ENCODE measurements at regions not wholly inside any gene's neighbourhood (a gene's known extent, or its start where the extent isn't known, plus 50 kb on each side); places are given as distances from the start of the nearest gene placed in this dataset.
"Not testable (repeated sequence)": the region's sequence is repeated elsewhere in the genome, so short reads cannot be mapped to it uniquely, and the experiment has no call there.

GRCh38 chr3:75300606-75301005 lies 363.5 kb upstream of the FRG2C start:
- H3K9me2 ChIP-seq (ENCODE audit: insufficient read depth): no peaks in the 10 kb centered on the region
- H3K27ac ChIP-seq (ENCODE audit: low read depth, low read length): no peak overlapping the region
- no peaks in the 10 kb centered on the region for H3K36me3 ChIP-seq (ENCODE audit: control insufficient read depth in 1 of 2, insufficient read depth in 2 of 2, low read length in 2 of 2)
- intact Hi-C loops (cut with micrococcal nuclease): no loop called here
- CTCF ChIA-PET: no interaction called here
- no peak overlapping the region for H3K9ac ChIP-seq (ENCODE audit: low read length)
- DNase-seq (ENCODE audit: low read depth, low spot score) (no peak), ATAC-seq (no peak)
- no peak overlapping the region for H3K4me2 ChIP-seq (ENCODE audit: low read length)
- no peaks in the 10 kb centered on the region for H3K9me3 ChIP-seq (ENCODE audit: control insufficient read depth in 1 of 2, insufficient read depth in 1 of 2, low read depth in 1 of 2, low read length in 2 of 2)
- H3K4me3 ChIP-seq (replicated peaks in 1 of 2; ENCODE audit: low read depth in 1 of 2, low read length in 2 of 2): no peak overlapping the region
- BruUV-seq (replicated peaks): no TSS peak
- no peak overlapping the region for H2AFZ ChIP-seq (ENCODE audit: low read depth, low read length, poor library complexity, severe bottlenecking)
- H3K4me1 ChIP-seq (ENCODE audit: control insufficient read depth in 1 of 2, insufficient read depth in 2 of 2, low read length in 2 of 2): no peaks in the 10 kb centered on the region
- POLR2A ChIA-PET: no interaction called here
- no peaks in the 10 kb centered on the region for H4K20me1 ChIP-seq (ENCODE audit: insufficient read depth)
- 0 out of 2 replicates have a peak, but pooled peaks cover 19% of the 10 kb centered on the region for H3K27me3 ChIP-seq (ENCODE audit: insufficient read depth, low read length)
- no peak for TF ChIP-seq JUND (IDR thresholded peaks at IDR 0.05)
- TF ChIP-seq SP1 (IDR thresholded peaks at IDR 0.05; ENCODE audit: low read depth): no peak
- TF ChIP-seq SRF (IDR thresholded peaks at IDR 0.05; ENCODE audit: low read depth): no peak
- no peak for TF ChIP-seq CEBPB (IDR thresholded peaks at IDR 0.05; ENCODE audit: low read depth)
- H3K79me2 ChIP-seq (ENCODE audit: insufficient read depth, low read length): no peaks in the 10 kb centered on the region
- RAD21 ChIA-PET (ENCODE audit: low non-redundant PET in 1 of 2, low total read pairs in 2 of 2, uncharacterized antibody in 2 of 2, unreplicated experiment in 2 of 2): no interaction called here

GRCh38 chr3:75301050-75301449 lies 363.1 kb upstream of the FRG2C start:
- DNase-seq (ENCODE audit: low read depth, low spot score); BruUV-seq (replicated peaks); POLR2A ChIA-PET; H2AFZ ChIP-seq (ENCODE audit: low read depth, low read length, poor library complexity, severe bottlenecking); H3K27ac ChIP-seq (ENCODE audit: low read depth, low read length); H3K4me2 ChIP-seq (ENCODE audit: low read length); H3K4me3 ChIP-seq (replicated peaks in 1 of 2; ENCODE audit: low read depth in 1 of 2, low read length in 2 of 2); H3K9me2 ChIP-seq (ENCODE audit: insufficient read depth); H4K20me1 ChIP-seq (ENCODE audit: insufficient read depth); H3K9ac ChIP-seq (ENCODE audit: low read length); H3K4me1 ChIP-seq (ENCODE audit: control insufficient read depth in 1 of 2, insufficient read depth in 2 of 2, low read length in 2 of 2); CTCF ChIA-PET; H3K36me3 ChIP-seq (ENCODE audit: control insufficient read depth in 1 of 2, insufficient read depth in 2 of 2, low read length in 2 of 2); H3K9me3 ChIP-seq (ENCODE audit: control insufficient read depth in 1 of 2, insufficient read depth in 1 of 2, low read depth in 1 of 2, low read length in 2 of 2); ATAC-seq; H3K79me2 ChIP-seq (ENCODE audit: insufficient read depth, low read length); intact Hi-C loops (cut with micrococcal nuclease); RAD21 ChIA-PET (ENCODE audit: low non-redundant PET in 1 of 2, low total read pairs in 2 of 2, uncharacterized antibody in 2 of 2, unreplicated experiment in 2 of 2): not testable (repeated sequence)
- 0 out of 2 replicates have a peak, but pooled peaks cover 23% of the 10 kb centered on the region for H3K27me3 ChIP-seq (ENCODE audit: insufficient read depth, low read length)

- H2AFZ ChIP-seq (ENCODE audit: low read depth, low read length, poor library complexity, severe bottlenecking): no peak overlapping the region
- no peaks in the 10 kb centered on the region for H3K36me3 ChIP-seq (ENCODE audit: control insufficient read depth in 1 of 2, insufficient read depth in 2 of 2, low read length in 2 of 2)
- no peak overlapping the region for H3K4me3 ChIP-seq (replicated peaks in 1 of 2; ENCODE audit: low read depth in 1 of 2, low read length in 2 of 2)
- H3K27me3 ChIP-seq (ENCODE audit: insufficient read depth, low read length): peaks cover 23% of the 10 kb centered on the region; the same call in 1 of the 2 replicates
- ChIA-PET CTCF (no interaction called here), RAD21 (ENCODE audit: low non-redundant PET in 1 of 2, low total read pairs in 2 of 2, uncharacterized antibody in 2 of 2, unreplicated experiment in 2 of 2) (no interaction called here), POLR2A (no interaction called here)
- no peak overlapping the region for H3K27ac ChIP-seq (ENCODE audit: low read depth, low read length)
- no peaks in the 10 kb centered on the region for H3K79me2 ChIP-seq (ENCODE audit: insufficient read depth, low read length)
- no peaks in the 10 kb centered on the region for H3K4me1 ChIP-seq (ENCODE audit: control insufficient read depth in 1 of 2, insufficient read depth in 2 of 2, low read length in 2 of 2)
- H3K4me2 ChIP-seq (ENCODE audit: low read length): no peak overlapping the region
- BruUV-seq (replicated peaks): no TSS peak
- H4K20me1 ChIP-seq (ENCODE audit: insufficient read depth): no peaks in the 10 kb centered on the region
- no peaks in the 10 kb centered on the region for H3K9me3 ChIP-seq (ENCODE audit: control insufficient read depth in 1 of 2, insufficient read depth in 1 of 2, low read depth in 1 of 2, low read length in 2 of 2)
- DNase-seq (ENCODE audit: low read depth, low spot score) (no peak), ATAC-seq (no peak)
- TF ChIP-seq CBX3 (IDR thresholded peaks at IDR 0.05; ENCODE audit: low read depth): no peak
- no peak for TF ChIP-seq CTCF (IDR thresholded peaks at IDR 0.05 in 2 of 3, conservative IDR thresholded peaks at IDR 0.05 in 1 of 3; ENCODE audit: borderline replicate concordance in 1 of 3, insufficient read depth in 1 of 3, low read depth in 2 of 3, low read length in 2 of 3)
- TF ChIP-seq EGR1 (IDR thresholded peaks at IDR 0.05; ENCODE audit: low read depth): no peak
- no peak for TF ChIP-seq MAX (IDR thresholded peaks at IDR 0.05)
- intact Hi-C loops (cut with micrococcal nuclease): no loop called here
- H3K9me2 ChIP-seq (ENCODE audit: insufficient read depth): no peaks in the 10 kb centered on the region
- H3K9ac ChIP-seq (ENCODE audit: low read length): no peak overlapping the region
Measured at GRCh38 chr3:75303741-75304140, 360.4 kb upstream of the FRG2C start.

Data from HCT116 (cell line).